ENCODE measurements at regions not wholly inside any gene's neighbourhood (a gene's known extent, or its start where the extent isn't known, plus 50 kb on each side); places are given as distances from the start of the nearest gene placed in this dataset.

- DNase-seq (ENCODE audit: low read depth in 2 of 2): no peak
These were observed 73.9 kb downstream of the CASP3 start for GRCh38 chr4:184575306-184575705.

GRCh38 chr4:184574861-184575260 lies 74.4 kb downstream of the CASP3 start:
- no peak for DNase-seq (ENCODE audit: low read depth in 2 of 2)

- DNase-seq (ENCODE audit: low read depth in 2 of 2): no peak
These were observed 75.5 kb downstream of the CASP3 start for GRCh38 chr4:184573701-184574100.

- DNase-seq (ENCODE audit: low read depth in 2 of 2): no peak
These were observed 80.5 kb downstream of the CASP3 start for GRCh38 chr4:184568770-184569169.

- DNase-seq (ENCODE audit: low read depth in 2 of 2): no peak
These were observed 85.6 kb downstream of the CASP3 start for GRCh38 chr4:184563621-184564020.

- no peak for DNase-seq (ENCODE audit: low read depth in 2 of 2)
These were observed 84.6 kb upstream of the IRF2 start for GRCh38 chr4:184558996-184559395.

- DNase-seq (ENCODE audit: low read depth in 2 of 2): no peak
These were observed 79.5 kb upstream of the IRF2 start for GRCh38 chr4:184553891-184554290.

- DNase-seq (ENCODE audit: low read depth in 2 of 2): no peak
These were observed 76.1 kb upstream of the IRF2 start for GRCh38 chr4:184550476-184550875.

- DNase-seq (ENCODE audit: low read depth in 2 of 2): no peak
These were observed 74.4 kb upstream of the IRF2 start for GRCh38 chr4:184548648-184549341.

GRCh38 chr4:184548316-184548647 lies 73.9 kb upstream of the IRF2 start:
- no peak for DNase-seq (ENCODE audit: low read depth in 2 of 2)

- no peak for DNase-seq (ENCODE audit: low read depth in 2 of 2)
These were observed 70.5 kb upstream of the IRF2 start for GRCh38 chr4:184544788-184545409.

GRCh38 chr4:184541907-184542306 lies 67.6 kb upstream of the IRF2 start:
- no peak for DNase-seq (ENCODE audit: low read depth in 2 of 2)

GRCh38 chr4:184540307-184540706 lies 66.0 kb upstream of the IRF2 start:
- no peak for DNase-seq (ENCODE audit: low read depth in 2 of 2)

- peak in 1 of 2 experiments; percentile 25 for DNase-seq (ENCODE audit: low read depth in 2 of 2)
These were observed 63.8 kb upstream of the IRF2 start for GRCh38 chr4:184538023-184538599.

- peak; percentile 90 for DNase-seq (ENCODE audit: low read depth in 2 of 2)
These were observed 63.1 kb upstream of the IRF2 start for GRCh38 chr4:184537269-184538022.

- no peak for DNase-seq (ENCODE audit: low read depth in 2 of 2)
These were observed 62.5 kb upstream of the IRF2 start for GRCh38 chr4:184536881-184537248.

- DNase-seq (ENCODE audit: low read depth in 2 of 2): no peak
These were observed 61.9 kb upstream of the IRF2 start for GRCh38 chr4:184536065-184536880.

- no peak for DNase-seq (ENCODE audit: low read depth in 2 of 2)
These were observed 60.4 kb upstream of the IRF2 start for GRCh38 chr4:184534511-184535391.

GRCh38 chr4:184533908-184534307 lies 59.6 kb upstream of the IRF2 start:
- no peak for DNase-seq (ENCODE audit: low read depth in 2 of 2)

- DNase-seq (ENCODE audit: low read depth in 2 of 2): no peak
These were observed 56.7 kb upstream of the IRF2 start for GRCh38 chr4:184531008-184531407.

- DNase-seq (ENCODE audit: low read depth in 2 of 2): no peak
These were observed 54.9 kb upstream of the IRF2 start for GRCh38 chr4:184529283-184529682.
